Common myeloid progenitor, CD34-positive (primary cell): ENCODE measurements at regions not wholly inside any gene's neighbourhood (a gene's known extent, or its start where the extent isn't known, plus 50 kb on each side); places are given as distances from the start of the nearest gene placed in this dataset.
A peak's percentile ranks its signal among the peaks of the same experiment; 100 is the strongest.

Experiments used
- CTCF ChIA-PET: fragments of 350-600 bp; sonication (Branson Sonifier 250); formaldehyde crosslinking; loops from one replicate; lab custom pipeline; 2021; ENCODE audit warnings: antibody characterized with exemption; lab: Charles Lee
- POLR2A ChIA-PET: fragments of 350-600 bp; sonication (Branson Sonifier 250); formaldehyde crosslinking; loops from one replicate; lab custom pipeline; 2021; ENCODE audit warnings: antibody characterized with exemption; lab: Charles Lee
- DNase-seq, 3 donors: peaks; one replicate each; pipeline versions ENCODE4 v3.0.0 to v3.0.0-alpha.2; 2013
- H3K27ac ChIP-seq, 2 experiments: 1 replicate in 1 of 2; 2 replicates in 1 of 2; pipeline ENCODE4 v1.7.0; 2013; ENCODE audit warnings: inconsistent platforms in 2 of 2, low read length in 2 of 2, mild to moderate bottlenecking in 2 of 2, low read depth in 1 of 2, moderate library complexity in 1 of 2; ENCODE audit not compliant: severe bottlenecking in 2 of 2, insufficient read depth in 1 of 2, poor library complexity in 1 of 2
- H3K27me3 ChIP-seq, 5 experiments: replicated peaks in 2 of 5; 1 replicate in 3 of 5; 2 replicates in 2 of 5; pipeline versions ENCODE4 v1.6.1 to v1.7.0; 2013; ENCODE audit warnings: low read length in 4 of 5, mild to moderate bottlenecking in 2 of 5, moderate library complexity in 2 of 5, inconsistent platforms in 1 of 5; ENCODE audit not compliant: insufficient read depth in 5 of 5, control insufficient read depth in 4 of 5
- H3K36me3 ChIP-seq, 4 experiments: 1 replicate in 2 of 4; 2 replicates in 2 of 4; pipeline versions ENCODE4 v1.6.1 to v1.7.0; 2013; ENCODE audit warnings: low read length in 3 of 4, control low read depth in 1 of 4, mild to moderate bottlenecking in 1 of 4; ENCODE audit not compliant: control insufficient read depth in 4 of 4, insufficient read depth in 4 of 4
- H3K4me1 ChIP-seq, 4 experiments: 1 replicate in 3 of 4; 2 replicates in 1 of 4; pipeline versions ENCODE4 v1.6.1 to v1.7.1; 2013; ENCODE audit warnings: low read length in 3 of 4, mild to moderate bottlenecking in 3 of 4, control low read depth in 1 of 4, inconsistent platforms in 1 of 4, moderate library complexity in 1 of 4; ENCODE audit not compliant: control insufficient read depth in 4 of 4, insufficient read depth in 4 of 4; ENCODE audit errors: control extremely low read depth in 1 of 4
- H3K4me3 ChIP-seq, 7 experiments: 1 replicate in 4 of 7; 2 replicates in 3 of 7; pipeline versions ENCODE4 v1.5.1 to v1.7.0; 2013; ENCODE audit warnings: mild to moderate bottlenecking in 7 of 7, low read length in 6 of 7, moderate library complexity in 6 of 7, inconsistent platforms in 2 of 7, low read depth in 2 of 7, control low read depth in 1 of 7; ENCODE audit not compliant: insufficient read depth in 4 of 7, control insufficient read depth in 1 of 7; ENCODE audit errors: extremely low read depth in 1 of 7
- H3K9me3 ChIP-seq, 5 experiments: 1 replicate in 4 of 5; 2 replicates in 1 of 5; pipeline versions ENCODE4 v1.6.1 to v1.7.1; 2013; ENCODE audit warnings: low read length in 4 of 5, mild to moderate bottlenecking in 2 of 5, inconsistent platforms in 1 of 5, low read depth in 1 of 5, moderate library complexity in 1 of 5; ENCODE audit not compliant: control insufficient read depth in 4 of 5, insufficient read depth in 2 of 5; ENCODE audit errors: control extremely low read depth in 1 of 5
- WGBS: methylation state at CpG from one replicate; pipeline ENCODE4 v1.1.5; 2013; ENCODE audit not compliant: insufficient coverage; 5-methylcytosine and 5-hydroxymethylcytosine counted together

DNA sequence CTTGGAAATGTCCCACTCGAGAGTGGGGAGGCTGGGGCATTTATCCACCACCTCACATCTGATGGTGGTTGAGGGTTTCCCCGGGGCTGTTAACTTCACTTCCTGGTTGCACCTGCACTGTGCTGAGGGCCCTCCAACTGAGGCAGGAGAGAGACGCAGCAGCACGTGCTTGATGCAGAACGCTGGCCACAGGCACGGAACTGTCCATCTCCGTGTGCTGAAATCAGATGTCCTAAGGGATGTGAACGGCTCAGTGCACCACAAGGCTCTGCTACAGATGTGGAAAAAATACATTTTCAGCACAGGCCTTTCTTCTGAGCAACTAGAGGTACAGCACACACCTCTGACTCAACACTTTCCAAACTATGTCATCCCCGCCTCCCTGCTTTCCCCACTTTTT is 114.8 kb upstream of the C16orf82 start:
- H3K4me1 ChIP-seq = no peaks in the 10 kb centered on the region
- peaks cover 0 to 17% (median 1%) of the 10 kb centered on the region in 5 experiments for H3K27me3 ChIP-seq
- 19% methylated on average over 6 of the region's 9 CpGs for WGBS
- H3K9me3 ChIP-seq = no peaks in the 10 kb centered on the region
- H3K4me3 ChIP-seq = no peak overlapping the region
- no peak overlapping the region for H3K27ac ChIP-seq
- CTCF ChIA-PET = no interaction called here
- POLR2A ChIA-PET = no interaction called here
- H3K36me3 ChIP-seq = no peaks in the 10 kb centered on the region
- no peak for DNase-seq

DNA sequence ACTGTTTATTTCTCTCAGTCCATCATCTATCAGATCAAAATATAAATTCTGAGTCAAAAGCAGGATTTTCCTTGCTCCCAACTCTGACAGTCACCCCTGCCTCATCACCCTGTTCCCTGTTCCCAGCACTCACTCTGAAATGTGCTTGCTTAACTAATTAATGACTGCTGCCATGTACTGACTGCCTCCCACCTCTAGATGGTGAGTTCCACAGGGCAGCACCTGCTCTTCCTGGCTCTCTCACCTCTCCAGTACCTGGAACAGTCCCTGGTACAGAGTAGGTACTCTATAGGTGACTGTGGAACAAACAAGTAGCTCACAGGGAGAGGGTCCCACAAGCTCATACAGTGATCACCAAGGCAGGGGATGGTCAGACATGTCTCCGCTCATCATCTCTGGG is 114.3 kb upstream of the C16orf82 start:
- Histone ChIP-seq H3K9me3 (no peaks in the 10 kb centered on the region), H3K4me3 (no peak overlapping the region), H3K36me3 (no peaks in the 10 kb centered on the region), H3K27ac (no peak overlapping the region), H3K27me3 (peaks cover 0 to 17% (median 1%) of the 10 kb centered on the region in 5 experiments), H3K4me1 (no peaks in the 10 kb centered on the region)
- DNase-seq = no peak
- ChIA-PET CTCF (no interaction called here), POLR2A (interaction anchor here (0.6 kb wide), 1 partner anchor 9 kb away, joined by 3 read pairs; no protein-coding TSS in a partner anchor)
- WGBS = 100% methylated on average over 1 of the region's 1 CpG

DNA sequence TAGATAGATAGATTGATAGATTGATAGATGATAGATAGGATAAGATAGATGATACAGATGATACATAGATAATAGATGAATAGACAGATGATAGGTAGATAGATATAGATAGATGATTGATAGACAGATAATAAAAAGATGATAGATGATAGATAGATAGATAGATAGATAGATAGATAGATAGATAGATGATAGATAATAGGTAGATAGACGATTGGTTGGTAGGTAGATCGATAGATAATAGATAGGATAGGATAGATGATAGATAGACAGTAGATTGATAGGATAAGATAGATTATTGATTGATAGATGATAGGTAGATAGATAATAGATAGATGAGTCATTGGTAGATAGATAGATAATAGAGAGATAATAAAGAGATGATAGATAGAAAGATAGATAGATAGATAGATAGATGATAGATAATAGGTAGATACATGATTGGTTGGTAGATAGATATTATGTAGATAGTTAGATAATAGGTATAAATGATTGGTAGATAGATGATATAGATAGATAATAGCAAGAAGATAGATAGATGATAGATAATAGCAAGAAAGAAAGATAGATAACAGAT is 109.4 kb upstream of the C16orf82 start:
- no peaks in the 10 kb centered on the region for H3K36me3 ChIP-seq
- H3K4me1 ChIP-seq = no peaks in the 10 kb centered on the region
- POLR2A ChIA-PET = no interaction called here
- H3K9me3 ChIP-seq = peaks cover 0 to 2% (median 0%) of the 10 kb centered on the region in 5 experiments
- H3K4me3 ChIP-seq = no peak overlapping the region
- CTCF ChIA-PET = no interaction called here
- 100% methylated on average over 2 of the region's 2 CpGs for WGBS
- no peak for DNase-seq
- H3K27ac ChIP-seq = no peak overlapping the region
- peaks cover 0 to 5% (median 0%) of the 10 kb centered on the region in 5 experiments for H3K27me3 ChIP-seq

DNA sequence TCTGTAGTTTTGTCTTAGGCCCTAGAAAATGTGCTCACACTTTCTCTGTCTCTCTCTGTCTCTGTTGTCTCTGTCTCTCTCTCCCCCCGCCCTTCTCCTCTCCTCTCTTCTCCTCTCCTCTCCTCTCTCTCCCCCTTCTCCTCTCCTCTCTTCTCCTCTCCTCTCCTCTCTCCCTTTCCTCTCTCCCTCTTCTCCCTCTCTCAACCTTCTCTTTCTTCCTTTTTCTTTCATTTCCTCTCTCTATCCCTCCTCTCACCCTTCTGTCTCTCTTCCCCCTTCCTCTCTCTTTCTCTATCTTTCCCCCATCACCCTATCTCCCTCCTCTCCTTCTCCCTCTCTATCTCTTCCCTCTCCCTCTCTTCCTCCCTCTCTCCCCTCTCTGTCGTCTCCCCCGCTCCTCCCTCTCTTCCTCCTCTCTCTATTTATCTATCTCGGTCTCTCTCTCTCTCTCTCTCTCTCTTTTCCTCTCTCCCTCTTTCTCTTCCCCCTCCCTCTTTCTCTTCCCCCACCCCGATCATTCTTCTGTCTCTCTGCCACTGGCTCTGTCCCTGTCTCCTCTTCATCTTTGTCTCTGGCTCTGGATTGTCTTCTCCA is 107.2 kb upstream of the C16orf82 start:
- ChIA-PET POLR2A (no interaction called here), CTCF (no interaction called here)
- no peak for DNase-seq
- no peaks in the 10 kb centered on the region for H3K27me3 ChIP-seq
- 70% methylated on average over 5 of the region's 5 CpGs for WGBS
- no peak overlapping the region for H3K27ac ChIP-seq
- H3K36me3 ChIP-seq = no peaks in the 10 kb centered on the region
- H3K4me1 ChIP-seq = no peaks in the 10 kb centered on the region
- peaks cover 0 to 2% (median 0%) of the 10 kb centered on the region in 5 experiments for H3K9me3 ChIP-seq
- H3K4me3 ChIP-seq = no peak overlapping the region

DNA sequence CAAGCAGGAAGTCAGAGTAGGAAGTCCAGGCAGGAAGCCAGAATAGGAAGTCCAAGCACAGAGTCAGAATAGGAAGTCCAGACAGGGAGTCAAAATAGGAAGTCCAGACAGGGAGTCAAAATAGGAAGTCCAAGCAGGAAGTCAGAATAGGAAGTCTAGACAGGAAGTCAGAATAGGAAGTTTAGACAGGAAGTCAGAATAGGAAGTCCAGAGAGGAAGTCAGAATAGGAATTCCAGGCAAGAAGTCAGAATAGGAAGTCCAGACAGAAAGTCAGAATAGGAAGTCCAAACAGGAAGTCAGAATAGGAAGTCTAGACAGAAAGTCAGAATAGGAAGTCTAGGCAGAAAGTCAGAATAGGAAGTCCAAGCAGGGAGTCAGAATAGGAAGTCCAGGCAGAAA is 105.3 kb upstream of the C16orf82 start:
- DNase-seq = peak in 2 of 3 donors; percentile 4 to 18
- Histone ChIP-seq H3K27ac (no peak overlapping the region), H3K36me3 (no peaks in the 10 kb centered on the region), H3K27me3 (no peaks in the 10 kb centered on the region), H3K4me3 (no peak overlapping the region), H3K9me3 (peaks cover 0 to 2% (median 0%) of the 10 kb centered on the region in 5 experiments), H3K4me1 (no peaks in the 10 kb centered on the region)
- CTCF ChIA-PET = no interaction called here
- POLR2A ChIA-PET = interaction anchor here (0.7 kb wide), 1 partner anchor 9 kb away, joined by 3 read pairs; no protein-coding TSS in a partner anchor

DNA sequence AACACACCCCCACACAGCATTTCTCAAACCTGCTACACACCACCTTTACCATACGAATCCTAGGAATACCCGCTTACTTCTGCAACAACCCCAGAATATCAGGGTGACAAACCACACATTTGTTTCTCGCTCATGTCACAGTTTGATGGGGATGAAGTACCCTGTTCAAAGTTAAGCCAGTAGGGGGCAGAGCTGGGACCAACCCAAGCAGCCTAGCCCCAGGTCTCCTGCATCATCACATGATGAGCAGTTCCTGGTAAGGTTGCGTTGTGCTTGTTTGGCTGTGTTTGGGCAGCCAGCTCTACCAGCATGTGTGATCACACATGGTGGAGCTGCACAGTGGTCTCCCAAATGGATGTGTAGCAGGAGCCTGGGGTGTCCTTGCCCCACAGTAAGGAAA is 103.6 kb upstream of the C16orf82 start:
- 83% methylated on average over 3 of the region's 4 CpGs for WGBS
- ChIA-PET CTCF (no interaction called here), POLR2A (no interaction called here)
- H3K27ac ChIP-seq = no peak overlapping the region
- peaks cover 0 to 2% (median 0%) of the 10 kb centered on the region in 5 experiments for H3K9me3 ChIP-seq
- no peaks in the 10 kb centered on the region for H3K4me1 ChIP-seq
- no peaks in the 10 kb centered on the region for H3K27me3 ChIP-seq
- peak; percentile 1 to 14 (median 7) for DNase-seq
- H3K36me3 ChIP-seq = no peaks in the 10 kb centered on the region
- H3K4me3 ChIP-seq = no peak overlapping the region

DNA sequence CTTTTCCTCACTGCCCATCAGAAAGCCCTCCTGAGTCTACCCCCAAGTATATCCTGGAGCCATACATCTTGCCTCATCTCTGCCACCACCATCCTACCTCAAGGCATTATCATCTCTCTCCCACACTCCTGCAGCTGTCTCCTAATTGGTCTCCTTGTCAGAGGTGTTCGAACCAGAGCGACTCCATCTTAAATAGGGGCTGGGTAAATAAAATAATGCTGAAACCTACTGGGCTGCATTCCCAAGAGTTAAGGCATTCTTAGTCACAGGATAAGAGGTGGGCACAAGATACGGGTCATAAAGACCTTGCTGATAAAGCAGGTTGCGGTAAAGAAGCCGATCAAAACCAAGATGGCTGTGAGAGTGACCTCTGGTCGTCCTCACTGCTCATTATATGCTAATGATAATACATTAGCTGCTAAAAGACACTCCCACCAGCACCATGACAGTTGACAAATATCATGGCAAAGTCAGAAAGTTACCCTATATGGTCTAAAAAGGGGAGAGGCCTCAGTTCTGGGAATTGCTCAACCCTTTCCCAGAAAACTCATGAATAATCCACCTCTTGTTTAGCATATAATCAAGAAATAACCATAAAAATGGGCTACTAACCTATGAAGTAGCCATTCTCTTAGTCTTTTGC is 97.0 kb upstream of the C16orf82 start:
- WGBS = 90% methylated on average over 6 of the region's 6 CpGs
- Histone ChIP-seq H3K4me1 (no peaks in the 10 kb centered on the region), H3K36me3 (no peaks in the 10 kb centered on the region), H3K4me3 (no peak overlapping the region), H3K27ac (no peak overlapping the region), H3K27me3 (no peaks in the 10 kb centered on the region), H3K9me3 (no peaks in the 10 kb centered on the region)
- DNase-seq = no peak
- CTCF ChIA-PET = no interaction called here
- POLR2A ChIA-PET = interaction anchor here (0.6 kb wide), 1 partner anchor 231 kb away, joined by 3 read pairs; no protein-coding TSS in a partner anchor
